GM12878 (cell line): ENCODE measurements at regions not wholly inside any gene's neighbourhood (a gene's known extent, or its start where the extent isn't known, plus 50 kb on each side); places are given as distances from the start of the nearest gene placed in this dataset.

Experiments
- ATAC-seq: fragments of 200-7000 bp; cut with Tn5 transposase; 3 replicates; pipeline ENCODE4 v1.9.1; 2020; ENCODE audit warnings: mild to moderate bottlenecking, moderate library complexity
- BruUV-seq: library from RNA; stranded (reverse); fragments of 400-500 nt; replicated peaks from 2 replicates; lab custom pipeline; 2021; lab: Mats Ljungman, UMichigan
- CTCF ChIA-PET: fragments of 300-600 bp; sonication (Branson Sonifier 250); formaldehyde crosslinking; extraction: SDS; loops from one replicate; lab custom pipeline; 2021; ENCODE audit warnings: inconsistent platforms; lab: Yijun Ruan, JAX
- POLR2A ChIA-PET: fragments of 350-600 bp; formaldehyde crosslinking; extraction: SDS; loops from one replicate; lab custom pipeline; 2021; ENCODE audit warnings: inconsistent platforms; lab: Charles Lee
- RAD21 ChIA-PET: fragments of 300-600 bp; sonication (Branson Sonifier 250); formaldehyde crosslinking; loops from one replicate; lab custom pipeline; 2023; ENCODE audit warnings: antibody characterized with exemption; ENCODE audit not compliant: unreplicated experiment; lab: Charles Lee
- SMC1A ChIA-PET: fragments of 300-600 bp; sonication (Branson Sonifier 250); formaldehyde crosslinking; loops from one replicate; lab custom pipeline; 2023; ENCODE audit not compliant: unreplicated experiment, uncharacterized antibody; lab: Charles Lee
- DNase-seq: peaks from one replicate; pipeline ENCODE4 v3.0.0-alpha.2; 2011; ENCODE audit warnings: low read depth, low spot score
- FAIRE-seq: peaks from 3 replicates; lab custom pipeline; 2011; peaks lifted over from hg19 to GRCh38; lab: Jason Lieb, UNC
- H2AFZ ChIP-seq: 2 replicates; pipeline ENCODE4 v1.6.0; 2011; ENCODE audit warnings: low read depth, low read length, control low read depth; ENCODE audit not compliant: control insufficient read depth
- H3K27ac ChIP-seq: 2 replicates; pipeline ENCODE4 v1.5.1; 2011; ENCODE audit warnings: control low read depth; ENCODE audit not compliant: control insufficient read depth, insufficient read depth
- H3K27me3 ChIP-seq, 2 experiments: replicated peaks in 1 of 2; 2 replicates each; pipeline versions ENCODE4 v1.6.0 to v1.6.1; 2011; ENCODE audit warnings: low read length in 1 of 2; ENCODE audit not compliant: control insufficient read depth in 2 of 2, insufficient read depth in 2 of 2
- H3K36me3 ChIP-seq, 2 experiments: 2 replicates each; pipeline ENCODE4 v1.5.1; 2011; ENCODE audit warnings: low read length in 1 of 2; ENCODE audit not compliant: control insufficient read depth in 2 of 2, insufficient read depth in 2 of 2
- H3K4me1 ChIP-seq: 2 replicates; pipeline ENCODE4 v1.6.1; 2011; ENCODE audit warnings: mild to moderate bottlenecking, low read length, moderate library complexity, mixed read lengths; ENCODE audit not compliant: control insufficient read depth, insufficient read depth
- H3K4me2 ChIP-seq: 2 replicates; pipeline ENCODE4 v1.6.0; 2011; ENCODE audit warnings: control low read depth; ENCODE audit not compliant: control insufficient read depth, insufficient read depth
- H3K4me3 ChIP-seq: fragments of 200-600 bp; sonication (generic); 2 replicates; pipeline ENCODE4 v1.5.1; 2016
- H3K79me2 ChIP-seq: 2 replicates; pipeline ENCODE4 v1.6.0; 2011; ENCODE audit warnings: low read length; ENCODE audit not compliant: control insufficient read depth, insufficient read depth
- H3K9ac ChIP-seq: 2 replicates; pipeline ENCODE4 v1.8.0; 2011; ENCODE audit warnings: low read length, control low read depth, mixed read lengths; ENCODE audit not compliant: control insufficient read depth, insufficient read depth
- H3K9me3 ChIP-seq: replicated peaks from 3 replicates; pipeline ENCODE4 v1.5.1; 2011; ENCODE audit warnings: mild to moderate bottlenecking, low read length; ENCODE audit not compliant: control insufficient read depth, insufficient read depth
- H4K20me1 ChIP-seq: 2 replicates; pipeline ENCODE4 v1.6.0; 2011; ENCODE audit not compliant: control insufficient read depth, insufficient read depth
- CEBPB ChIP-seq, 2 experiments: fragments of 150-350 bp in 1 of 2; IDR thresholded peaks; 2 replicates each; pipeline ENCODE4 v1.6.1; 2012 to 2014; ENCODE audit warnings: low read depth in 2 of 2, low read length in 2 of 2, borderline replicate concordance in 1 of 2, inconsistent platforms in 1 of 2
- CHD1 ChIP-seq: IDR thresholded peaks from 2 replicates; pipeline ENCODE4 v1.6.1; 2012; ENCODE audit warnings: low read depth, low read length, improper control_type of control experiment
- EP300 ChIP-seq, 2 experiments: fragments of 150-350 bp in 1 of 2; IDR thresholded peaks; 2 replicates each; pipeline ENCODE4 v1.6.1; 2011 to 2012; ENCODE audit warnings: low read depth in 2 of 2, low read length in 2 of 2, borderline replicate concordance in 1 of 2, improper control_type of control experiment in 1 of 2, inconsistent platforms in 1 of 2; ENCODE audit not compliant: control insufficient read depth in 1 of 2
- ESRRA ChIP-seq: IDR thresholded peaks from 2 replicates; pipeline ENCODE4 v1.6.1; 2012; ENCODE audit warnings: mild to moderate bottlenecking, low read length, improper control_type of control experiment
- FOXK2 ChIP-seq: fragments of 450-650 bp; IDR thresholded peaks from 2 replicates; pipeline ENCODE4 v1.6.1; 2017; ENCODE audit warnings: mild to moderate bottlenecking, moderate library complexity
- HSF1 ChIP-seq: fragments of 150-350 bp; IDR thresholded peaks from 2 replicates; pipeline ENCODE4 v1.6.1; 2014; ENCODE audit warnings: mild to moderate bottlenecking, low read depth, low read length
- IRF5 ChIP-seq: fragments of 450-650 bp; IDR thresholded peaks from 2 replicates; pipeline ENCODE4 v1.6.1; 2017; ENCODE audit warnings: borderline replicate concordance
- MEF2A ChIP-seq: IDR thresholded peaks from 2 replicates; pipeline ENCODE4 v1.6.1; 2011; ENCODE audit warnings: low read depth, mild to moderate bottlenecking, low read length, moderate library complexity; ENCODE audit not compliant: insufficient read depth
- MYC ChIP-seq: IDR thresholded peaks from 2 replicates; pipeline ENCODE4 v1.6.1; 2011; ENCODE audit warnings: mild to moderate bottlenecking, low read length, moderate library complexity, inconsistent platforms; ENCODE audit not compliant: insufficient read depth, insufficient replicate concordance, insufficient read length, severe bottlenecking
- NFYA ChIP-seq: IDR thresholded peaks from 2 replicates; pipeline ENCODE4 v1.6.1; 2011; ENCODE audit warnings: low read depth, mild to moderate bottlenecking, low read length, improper control_type of control experiment, borderline replicate concordance
- NFYB ChIP-seq: IDR thresholded peaks from 2 replicates; pipeline ENCODE4 v1.6.1; 2011; ENCODE audit warnings: low read depth, mild to moderate bottlenecking, low read length, improper control_type of control experiment, moderate library complexity; ENCODE audit not compliant: insufficient read depth
- PRDM15 ChIP-seq: fragments of 450-650 bp; formaldehyde crosslinking; IDR thresholded peaks from 2 replicates; pipeline ENCODE4 v1.4.0; 2020; ENCODE audit warnings: mild to moderate bottlenecking, moderate library complexity
- RFX5 ChIP-seq: IDR thresholded peaks from 2 replicates; pipeline ENCODE4 v1.6.1; 2011; ENCODE audit warnings: low read depth, low read length, improper control_type of control experiment
- SMAD5 ChIP-seq: IDR thresholded peaks from 2 replicates; pipeline ENCODE4 v1.6.1; 2016; ENCODE audit warnings: antibody characterized with exemption, low read depth
- SP1 ChIP-seq: IDR thresholded peaks from one replicate; pipeline ENCODE4 v1.6.1; 2011; ENCODE audit warnings: low read depth, low read length
- SREBF2 ChIP-seq: IDR thresholded peaks from 2 replicates; pipeline ENCODE4 v1.6.1; 2012; ENCODE audit warnings: mild to moderate bottlenecking, low read length
- STAT3 ChIP-seq: IDR thresholded peaks from 2 replicates; pipeline ENCODE4 v1.6.1; 2011; ENCODE audit warnings: low read depth, low read length, improper control_type of control experiment
- WGBS: methylation state at CpG from one replicate; pipeline ENCODE4 v1.1.6; 2016; ENCODE audit warnings: low lambda C conversion rate; ENCODE audit not compliant: insufficient replicate concordance, insufficient coverage; ENCODE audit errors: missing lambda C conversion rate; 5-methylcytosine and 5-hydroxymethylcytosine counted together
- in situ Hi-C: fragments of 300-500 bp; cut with MboI; formaldehyde crosslinking; loops from 9 replicates; pipeline ENCODE4 v1.14.3; 2018; ENCODE audit warnings: mixed read lengths
- intact Hi-C: fragments of 100-400 bp; cut with micrococcal nuclease; formaldehyde crosslinking; loops from one replicate; pipeline ENCODE4 v1.14.2; 2022; ENCODE audit not compliant: unreplicated experiment

GRCh38 chr6:9086331-9086730 lies 651.0 kb upstream of the SLC35B3 start:
- Histone ChIP-seq H3K36me3 (no peaks in the 10 kb centered on the region), H3K4me3 (no peak overlapping the region), H3K9ac (no peak overlapping the region), H4K20me1 (no peaks in the 10 kb centered on the region), H3K4me1 (no peaks in the 10 kb centered on the region), H3K9me3 (no peaks in the 10 kb centered on the region), H3K27me3 (no peaks in the 10 kb centered on the region), H3K79me2 (no peaks in the 10 kb centered on the region), H2AFZ (no peak overlapping the region), H3K27ac (no peak overlapping the region), H3K4me2 (no peak overlapping the region)
- ChIA-PET SMC1A (no interaction called here), CTCF (no interaction called here), POLR2A (no interaction called here), RAD21 (no interaction called here)
- ATAC-seq: no peak
- intact Hi-C loops: no loop called here
- no TSS peak for BruUV-seq
- WGBS: 3% methylated on average over 4 of the region's 4 CpGs
- in situ Hi-C loops: no loop called here
- FAIRE-seq: no peak
- DNase-seq: no peak
- TF ChIP-seq HSF1 (no peak), CHD1 (no peak), PRDM15 (CRISPR knock-in tag) (no peak), FOXK2 (no peak), IRF5 (no peak), STAT3 (no peak), CEBPB (IDR thresholded peaks at IDR 0.05; ENCODE audit: borderline replicate concordance in 1 of 2, low read depth in 2 of 2, low read length in 2 of 2) (no peak), SMAD5 (no peak), RFX5 (no peak), NFYB (no peak), SREBF2 (no peak), ESRRA (no peak), MYC (no peak), EP300 (IDR thresholded peaks at IDR 0.05; ENCODE audit: borderline replicate concordance in 1 of 2, control insufficient read depth in 1 of 2, low read depth in 2 of 2, low read length in 2 of 2) (no peak), MEF2A (no peak), SP1 (no peak), NFYA (no peak)
